Upper lobe of left lung (tissue), 6 donors: ENCODE measurements at regions not wholly inside any gene's neighbourhood (a gene's known extent, or its start where the extent isn't known, plus 50 kb on each side); places are given as distances from the start of the nearest gene placed in this dataset.

ENCODE experiments used
- ATAC-seq, 2 donors: fragments of 200-7000 bp; cut with Tn5 transposase; one replicate each; pipeline ENCODE4 v1.9.1; 2022; ENCODE audit warnings: mild to moderate bottlenecking in 2 of 2, moderate library complexity in 2 of 2; ENCODE audit not compliant: low FRiP score in 2 of 2
- DNase-seq, 2 donors: peaks; one replicate each; pipeline ENCODE4 v3.0.0-alpha.2; 2019 to 2020
- H3K27ac ChIP-seq, 4 donors: fragments of 200-600 bp; sonication (generic); one replicate each; pipeline ENCODE4 v1.5.1; 2016 to 2019
- H3K27me3 ChIP-seq, 4 donors: fragments of 200-600 bp; sonication (generic); one replicate each; pipeline ENCODE4 v1.5.1; 2017 to 2019
- H3K36me3 ChIP-seq, 4 donors: fragments of 200-600 bp; sonication (generic); one replicate each; pipeline ENCODE4 v1.5.1; 2016 to 2019
- H3K4me1 ChIP-seq, 4 donors: fragments of 200-600 bp; sonication (generic); one replicate each; pipeline ENCODE4 v1.5.1; 2018 to 2019
- H3K4me3 ChIP-seq, 4 donors: fragments of 200-600 bp; sonication (generic); one replicate each; pipeline ENCODE4 v1.5.1; 2017 to 2019; ENCODE audit warnings: mild to moderate bottlenecking in 2 of 4, moderate library complexity in 1 of 4
- H3K9me3 ChIP-seq, 4 donors: fragments of 200-600 bp; sonication (generic); one replicate each; pipeline ENCODE4 v1.5.1; 2018 to 2019
- EP300 ChIP-seq, 4 donors: sonication (generic); formaldehyde crosslinking; IDR thresholded peaks; one replicate each; pipeline ENCODE4 v1.5.1; 2017; ENCODE audit warnings: antibody characterized with exemption in 4 of 4, control low read depth in 2 of 4
- POLR2A ChIP-seq, 4 donors: fragments of 450-650 bp; IDR thresholded peaks; one replicate each; pipeline ENCODE4 v1.5.1; 2016 to 2017; ENCODE audit warnings: antibody characterized with exemption in 4 of 4, mild to moderate bottlenecking in 2 of 4
- POLR2AphosphoS5 ChIP-seq, 2 donors: sonication (generic); formaldehyde crosslinking; IDR thresholded peaks; one replicate each; pipeline ENCODE4 v1.5.1; 2017; ENCODE audit warnings: antibody characterized with exemption in 2 of 2
- WGBS, 2 donors: methylation state at CpG; one replicate each; pipeline ENCODE4 v1.1.5; 2017 to 2018; 5-methylcytosine and 5-hydroxymethylcytosine counted together
- TF ChIP-seq, protein P1 (sequence below), 6 experiments: fragments of 450-650 bp in 4 of 6; fragments of 200-600 bp in 2 of 6; sonication (generic) in 2 of 6; IDR thresholded peaks; one replicate each; pipeline ENCODE4 v1.5.1; 2016 to 2019; ENCODE audit warnings: antibody characterized with exemption in 6 of 6
- donor health status: DM: no; HTN: no; CAD: no; lungs with moderate emphysema.
- donor health status: DM: no; HTN: yes; CAD: no; lungs with severe emphysema.

DNA sequence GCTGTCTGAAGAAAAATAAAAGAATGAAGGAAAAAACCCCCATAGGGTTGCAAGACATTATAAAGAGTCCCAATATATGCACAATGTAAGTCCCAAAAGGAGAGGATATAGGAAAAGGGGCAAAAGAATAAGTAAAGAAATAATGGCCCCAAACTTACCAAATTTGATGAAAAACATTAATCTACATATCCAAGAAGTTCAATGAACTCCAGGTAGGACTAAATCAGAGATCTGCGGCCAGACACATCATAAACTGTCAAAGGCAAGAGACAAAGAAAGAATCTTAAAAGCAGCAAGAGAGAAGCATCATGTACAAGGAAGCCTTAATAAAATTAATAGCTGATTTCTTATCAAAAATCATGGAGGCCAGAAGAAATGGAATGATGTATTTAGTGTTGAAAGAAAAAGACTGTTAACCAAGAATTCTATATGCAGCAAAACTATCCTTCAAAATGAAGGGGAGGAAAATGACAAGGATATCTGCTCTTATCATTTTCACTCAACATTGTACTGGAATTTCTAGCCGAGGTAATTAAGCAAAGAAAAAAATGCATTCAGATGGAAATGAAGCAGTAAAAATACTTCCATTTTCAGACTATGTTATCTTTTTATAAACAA lies 95.7 kb upstream of the GLI3 start:
- WGBS, 2 donors: 91 to 93% methylated on average over 2 of the region's 2 CpGs
- H3K27me3 ChIP-seq: no peaks in the 10 kb centered on the region
- no peak overlapping the region for H3K27ac ChIP-seq
- no peak overlapping the region for H3K4me3 ChIP-seq
- peaks cover 0 to 17% (median 7%) of the 10 kb centered on the region in 4 donors for H3K9me3 ChIP-seq
- H3K4me1 ChIP-seq: no peaks in the 10 kb centered on the region
- H3K36me3 ChIP-seq: no peaks in the 10 kb centered on the region
- DNase-seq (no peak), ATAC-seq (no peak)
- TF ChIP-seq POLR2A (IDR thresholded peaks at IDR 0.05) (no peak), EP300 (IDR thresholded peaks at IDR 0.05) (no peak), POLR2AphosphoS5 (IDR thresholded peaks at IDR 0.05) (no peak)
- TF ChIP-seq, protein P1, sequence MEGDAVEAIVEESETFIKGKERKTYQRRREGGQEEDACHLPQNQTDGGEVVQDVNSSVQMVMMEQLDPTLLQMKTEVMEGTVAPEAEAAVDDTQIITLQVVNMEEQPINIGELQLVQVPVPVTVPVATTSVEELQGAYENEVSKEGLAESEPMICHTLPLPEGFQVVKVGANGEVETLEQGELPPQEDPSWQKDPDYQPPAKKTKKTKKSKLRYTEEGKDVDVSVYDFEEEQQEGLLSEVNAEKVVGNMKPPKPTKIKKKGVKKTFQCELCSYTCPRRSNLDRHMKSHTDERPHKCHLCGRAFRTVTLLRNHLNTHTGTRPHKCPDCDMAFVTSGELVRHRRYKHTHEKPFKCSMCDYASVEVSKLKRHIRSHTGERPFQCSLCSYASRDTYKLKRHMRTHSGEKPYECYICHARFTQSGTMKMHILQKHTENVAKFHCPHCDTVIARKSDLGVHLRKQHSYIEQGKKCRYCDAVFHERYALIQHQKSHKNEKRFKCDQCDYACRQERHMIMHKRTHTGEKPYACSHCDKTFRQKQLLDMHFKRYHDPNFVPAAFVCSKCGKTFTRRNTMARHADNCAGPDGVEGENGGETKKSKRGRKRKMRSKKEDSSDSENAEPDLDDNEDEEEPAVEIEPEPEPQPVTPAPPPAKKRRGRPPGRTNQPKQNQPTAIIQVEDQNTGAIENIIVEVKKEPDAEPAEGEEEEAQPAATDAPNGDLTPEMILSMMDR (IDR thresholded peaks at IDR 0.05): no peak

DNA sequence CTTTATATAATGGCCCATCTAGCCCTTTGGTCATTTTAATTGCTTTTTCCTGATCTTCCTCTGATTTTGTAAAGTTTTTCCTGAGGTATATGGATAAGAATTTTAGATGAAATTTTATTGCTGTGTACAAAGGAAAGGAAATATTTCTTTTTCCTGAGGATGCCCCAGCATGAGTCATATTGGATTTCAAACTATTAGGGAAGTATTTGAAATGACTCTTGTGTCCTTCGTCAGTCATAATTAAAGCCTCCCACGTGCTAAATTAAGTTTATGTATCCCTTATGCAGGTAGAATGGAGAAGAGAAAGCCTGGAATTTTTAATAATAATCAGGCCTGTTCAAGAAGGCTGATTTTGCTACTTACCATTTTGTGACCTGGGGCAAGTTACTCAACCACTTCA lies 82.6 kb upstream of the GLI3 start:
- Histone ChIP-seq H3K9me3 (no peaks in the 10 kb centered on the region), H3K4me1 (peaks cover 0 to 3% (median 0%) of the 10 kb centered on the region in 4 donors), H3K27me3 (no peaks in the 10 kb centered on the region), H3K4me3 (no peak overlapping the region), H3K27ac (no peak overlapping the region), H3K36me3 (no peaks in the 10 kb centered on the region)
- TF ChIP-seq EP300 (IDR thresholded peaks at IDR 0.05) (no peak), POLR2A (IDR thresholded peaks at IDR 0.05) (no peak), POLR2AphosphoS5 (IDR thresholded peaks at IDR 0.05) (no peak)
- TF ChIP-seq, protein P1 (IDR thresholded peaks at IDR 0.05): no peak
- DNase-seq (no peak), ATAC-seq (no peak)
- 66 to 71% methylated on average over 2 of the region's 2 CpGs for WGBS, 2 donors

DNA sequence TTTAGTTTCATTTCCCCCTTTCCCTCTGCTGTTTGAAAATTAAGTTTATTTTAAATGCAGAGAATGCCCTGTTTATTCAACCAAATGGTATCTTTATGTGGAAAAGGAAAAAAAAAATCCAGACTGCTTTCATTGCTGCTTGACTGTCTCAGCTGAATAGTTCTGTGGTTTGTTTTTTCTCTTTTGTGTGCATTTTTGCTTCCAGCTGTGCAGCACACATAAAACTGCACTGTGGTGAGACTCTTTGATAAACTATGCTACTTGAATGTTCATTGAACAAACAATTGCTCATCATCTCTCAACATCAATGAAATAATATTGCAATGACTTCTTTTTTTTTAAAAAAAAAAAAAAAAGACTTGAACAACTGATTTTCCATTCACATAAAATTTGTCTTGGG lies 78.6 kb upstream of the GLI3 start:
- H3K27ac ChIP-seq: no peak overlapping the region
- ATAC-seq (no peak), DNase-seq (no peak)
- H3K27me3 ChIP-seq: no peaks in the 10 kb centered on the region
- TF ChIP-seq, protein P1 (IDR thresholded peaks at IDR 0.05): no peak
- TF ChIP-seq EP300 (IDR thresholded peaks at IDR 0.05): no peak
- TF ChIP-seq POLR2A (IDR thresholded peaks at IDR 0.05): no peak
- H3K9me3 ChIP-seq: peaks cover 0 to 5% (median 2%) of the 10 kb centered on the region in 4 donors
- H3K4me1 ChIP-seq: peaks cover 0 to 3% (median 0%) of the 10 kb centered on the region in 4 donors
- no peaks in the 10 kb centered on the region for H3K36me3 ChIP-seq
- no peak overlapping the region for H3K4me3 ChIP-seq

DNA sequence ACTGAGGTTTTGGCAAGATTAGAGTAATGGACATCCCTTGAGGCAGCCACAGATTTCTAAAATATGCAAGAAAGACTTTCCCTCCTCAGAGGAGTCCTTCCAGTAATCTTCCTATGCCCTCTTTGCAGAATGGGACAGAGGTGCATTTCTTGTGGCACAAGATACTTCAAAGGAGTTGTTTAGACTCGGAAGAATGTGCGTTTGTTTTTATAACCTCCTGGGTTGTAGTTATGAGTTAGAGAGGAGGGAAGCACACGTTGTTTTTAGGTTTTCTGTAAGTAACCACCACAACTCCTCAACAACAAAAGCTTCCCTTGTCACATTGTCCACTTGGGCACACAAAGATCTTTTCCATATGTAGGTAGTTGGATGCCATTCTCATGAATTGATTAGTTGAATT lies 78.1 kb upstream of the GLI3 start:
- TF ChIP-seq POLR2A (IDR thresholded peaks at IDR 0.05) (no peak), EP300 (IDR thresholded peaks at IDR 0.05) (no peak), POLR2AphosphoS5 (IDR thresholded peaks at IDR 0.05) (no peak)
- TF ChIP-seq, protein P1 (IDR thresholded peaks at IDR 0.05): no peak
- DNase-seq: no peak
- Histone ChIP-seq H3K27ac (no peak overlapping the region), H3K36me3 (no peaks in the 10 kb centered on the region), H3K9me3 (peaks cover 0 to 5% (median 2%) of the 10 kb centered on the region in 4 donors), H3K27me3 (no peaks in the 10 kb centered on the region), H3K4me1 (peaks cover 0 to 3% (median 0%) of the 10 kb centered on the region in 4 donors), H3K4me3 (no peak overlapping the region)
- WGBS, 2 donors: 44 to 50% methylated on average over 3 of the region's 3 CpGs
- ATAC-seq: no peak

DNA sequence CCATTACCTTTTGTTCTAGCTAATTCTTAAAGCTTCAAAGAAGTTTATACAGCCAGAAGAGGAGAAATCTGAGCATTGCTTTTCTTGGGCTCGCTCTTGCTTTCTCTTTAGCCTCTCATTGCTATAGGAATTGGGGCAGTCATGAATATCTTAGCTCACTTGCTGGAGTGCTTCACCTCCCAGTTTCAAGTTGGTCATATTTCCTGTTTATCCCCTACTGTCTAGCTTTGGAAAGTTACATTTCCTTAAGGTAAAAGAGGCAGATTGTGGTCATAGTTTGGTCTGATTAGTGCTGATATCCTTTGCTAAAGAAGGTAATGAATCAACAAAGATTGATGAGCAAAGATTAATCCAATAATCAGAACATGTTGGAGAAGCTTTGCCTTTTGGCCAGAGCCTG lies 77.7 kb upstream of the GLI3 start:
- Histone ChIP-seq H3K27me3 (no peaks in the 10 kb centered on the region), H3K4me1 (peaks cover 0 to 3% (median 0%) of the 10 kb centered on the region in 4 donors), H3K36me3 (no peaks in the 10 kb centered on the region), H3K4me3 (no peak overlapping the region), H3K27ac (no peak overlapping the region), H3K9me3 (peaks cover 0 to 5% (median 2%) of the 10 kb centered on the region in 4 donors)
- TF ChIP-seq POLR2A (IDR thresholded peaks at IDR 0.05) (no peak), EP300 (IDR thresholded peaks at IDR 0.05) (no peak), POLR2AphosphoS5 (IDR thresholded peaks at IDR 0.05) (no peak)
- ATAC-seq: no peak
- DNase-seq: no peak
- WGBS, 2 donors: 59 to 78% methylated on average over 1 of the region's 1 CpG
